Osteoblast (primary cell): ENCODE measurements at regions not wholly inside any gene's neighbourhood (a gene's known extent, or its start where the extent isn't known, plus 50 kb on each side); places are given as distances from the start of the nearest gene placed in this dataset.

Experiments used
- DNase-seq: peaks from one replicate; pipeline ENCODE4 v3.0.0; 2011; ENCODE audit warnings: low spot score, mixed read lengths; ENCODE audit not compliant: insufficient read length; ENCODE audit errors: missing footprints
- H2AFZ ChIP-seq: 2 replicates; pipeline ENCODE4 v1.6.0; 2011; ENCODE audit warnings: mild to moderate bottlenecking, low read length
- H3K27ac ChIP-seq: 2 replicates; pipeline ENCODE4 v1.5.1; 2011; ENCODE audit warnings: mild to moderate bottlenecking, low read depth, low read length, moderate library complexity
- H3K27me3 ChIP-seq: 2 replicates; pipeline ENCODE4 v1.6.0; 2012; ENCODE audit warnings: mild to moderate bottlenecking, control low read depth, inconsistent platforms, low read length, moderate library complexity; ENCODE audit not compliant: insufficient read depth
- H3K36me3 ChIP-seq: 2 replicates; pipeline ENCODE4 v1.5.1; 2011; ENCODE audit warnings: mild to moderate bottlenecking, low read length, control low read depth, moderate library complexity; ENCODE audit not compliant: insufficient read depth
- H3K4me1 ChIP-seq: 2 replicates; pipeline ENCODE4 v1.5.1; 2011; ENCODE audit warnings: mild to moderate bottlenecking, low read length, control low read depth, moderate library complexity; ENCODE audit not compliant: insufficient read depth
- H3K4me2 ChIP-seq: 2 replicates; pipeline ENCODE4 v1.6.0; 2011; ENCODE audit warnings: mild to moderate bottlenecking, low read length; ENCODE audit not compliant: insufficient read depth
- H3K4me3 ChIP-seq: fragments of 200-600 bp; sonication (generic); 3 replicates; pipeline ENCODE4 v1.5.1; 2012; ENCODE audit warnings: mild to moderate bottlenecking, low read length, inconsistent platforms; ENCODE audit not compliant: insufficient read depth
- H3K79me2 ChIP-seq: 2 replicates; pipeline ENCODE4 v1.6.0; 2012; ENCODE audit warnings: mild to moderate bottlenecking, low read length, control low read depth, inconsistent platforms; ENCODE audit not compliant: insufficient read depth
- H3K9me3 ChIP-seq: 2 replicates; pipeline ENCODE4 v1.5.1; 2011; ENCODE audit warnings: low read depth, low read length, control low read depth
- H4K20me1 ChIP-seq: 2 replicates; pipeline ENCODE4 v1.6.0; 2012; ENCODE audit warnings: mild to moderate bottlenecking, low read length, control low read depth; ENCODE audit not compliant: insufficient read depth
- TF ChIP-seq, protein P1 (sequence below): IDR thresholded peaks from 2 replicates; pipeline ENCODE4 v1.5.1; 2011; ENCODE audit warnings: mild to moderate bottlenecking, low read depth, low read length, moderate library complexity; ENCODE audit errors: extremely low read depth

DNA sequence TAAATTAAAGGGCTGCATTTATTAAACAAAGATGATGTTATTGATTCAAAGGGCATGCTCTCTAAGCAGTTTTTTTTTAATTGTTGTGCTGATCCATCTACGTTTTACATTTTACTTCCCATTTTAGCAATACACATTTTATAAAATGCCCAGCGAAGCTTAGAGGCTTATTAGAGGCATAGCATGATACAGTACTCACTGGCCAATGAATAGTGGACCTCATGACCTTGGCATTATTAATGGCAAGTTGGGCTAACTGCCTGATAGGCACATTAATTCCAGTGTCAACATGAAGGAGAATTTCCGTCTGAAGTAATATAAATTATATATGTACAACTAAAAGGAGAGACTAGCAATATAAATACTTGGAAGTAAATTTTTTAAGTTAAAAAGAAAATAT lies 837.2 kb downstream of the EFNA5 start:
- Histone ChIP-seq H3K27ac (no peak overlapping the region), H3K27me3 (no peaks in the 10 kb centered on the region), H3K36me3 (no peaks in the 10 kb centered on the region), H4K20me1 (no peaks in the 10 kb centered on the region), H3K4me1 (no peaks in the 10 kb centered on the region), H3K4me3 (no peak overlapping the region), H3K4me2 (no peak overlapping the region), H3K9me3 (no peaks in the 10 kb centered on the region), H3K79me2 (no peaks in the 10 kb centered on the region), H2AFZ (no peak overlapping the region)
- no peak for DNase-seq
- TF ChIP-seq, protein P1, sequence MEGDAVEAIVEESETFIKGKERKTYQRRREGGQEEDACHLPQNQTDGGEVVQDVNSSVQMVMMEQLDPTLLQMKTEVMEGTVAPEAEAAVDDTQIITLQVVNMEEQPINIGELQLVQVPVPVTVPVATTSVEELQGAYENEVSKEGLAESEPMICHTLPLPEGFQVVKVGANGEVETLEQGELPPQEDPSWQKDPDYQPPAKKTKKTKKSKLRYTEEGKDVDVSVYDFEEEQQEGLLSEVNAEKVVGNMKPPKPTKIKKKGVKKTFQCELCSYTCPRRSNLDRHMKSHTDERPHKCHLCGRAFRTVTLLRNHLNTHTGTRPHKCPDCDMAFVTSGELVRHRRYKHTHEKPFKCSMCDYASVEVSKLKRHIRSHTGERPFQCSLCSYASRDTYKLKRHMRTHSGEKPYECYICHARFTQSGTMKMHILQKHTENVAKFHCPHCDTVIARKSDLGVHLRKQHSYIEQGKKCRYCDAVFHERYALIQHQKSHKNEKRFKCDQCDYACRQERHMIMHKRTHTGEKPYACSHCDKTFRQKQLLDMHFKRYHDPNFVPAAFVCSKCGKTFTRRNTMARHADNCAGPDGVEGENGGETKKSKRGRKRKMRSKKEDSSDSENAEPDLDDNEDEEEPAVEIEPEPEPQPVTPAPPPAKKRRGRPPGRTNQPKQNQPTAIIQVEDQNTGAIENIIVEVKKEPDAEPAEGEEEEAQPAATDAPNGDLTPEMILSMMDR = no peak

DNA sequence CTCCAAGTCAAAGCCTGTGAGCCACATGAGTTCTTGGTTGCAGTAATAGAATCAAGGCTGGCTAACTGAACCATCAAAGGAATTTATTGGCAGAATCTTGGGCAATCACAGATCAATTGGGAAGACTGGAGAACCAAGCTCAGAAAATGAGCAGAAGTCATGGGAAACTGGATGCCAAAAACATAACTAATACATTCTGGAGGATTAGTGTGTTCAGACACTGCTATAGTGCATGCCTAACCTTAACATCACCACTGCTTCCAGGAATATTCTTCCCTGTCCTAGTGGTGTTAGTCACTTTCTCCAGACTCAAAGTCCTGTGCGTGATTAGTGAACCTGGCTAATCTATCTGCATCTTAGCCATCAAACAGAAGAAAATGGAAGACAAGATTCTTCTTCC lies 843.7 kb downstream of the EFNA5 start:
- no peak overlapping the region for H2AFZ ChIP-seq

GRCh38 chr5:106825374-106825773 lies 845.4 kb downstream of the EFNA5 start:
- no peak overlapping the region for H3K4me3 ChIP-seq
- no peaks in the 10 kb centered on the region for H3K36me3 ChIP-seq
- H3K27me3 ChIP-seq = no peaks in the 10 kb centered on the region
- no peaks in the 10 kb centered on the region for H4K20me1 ChIP-seq
- no peaks in the 10 kb centered on the region for H3K79me2 ChIP-seq
- no peaks in the 10 kb centered on the region for H3K4me1 ChIP-seq
- no peaks in the 10 kb centered on the region for H3K9me3 ChIP-seq
- peak overlapping the region; percentile 37 for H3K27ac ChIP-seq
- H2AFZ ChIP-seq = peak overlapping the region; percentile 71
- no peak for DNase-seq
- TF ChIP-seq, protein P1 = no peak
- no peak overlapping the region for H3K4me2 ChIP-seq

More for the DNA sequence above, 843.7 kb downstream of the EFNA5 start:
- Histone ChIP-seq H3K79me2 (no peaks in the 10 kb centered on the region), H4K20me1 (no peaks in the 10 kb centered on the region), H3K36me3 (no peaks in the 10 kb centered on the region), H3K4me3 (no peak overlapping the region), H3K4me2 (no peak overlapping the region), H3K9me3 (no peaks in the 10 kb centered on the region), H3K27me3 (no peaks in the 10 kb centered on the region), H3K4me1 (no peaks in the 10 kb centered on the region), H3K27ac (no peak overlapping the region)
- DNase-seq = no peak
- TF ChIP-seq, protein P1 = no peak

DNA sequence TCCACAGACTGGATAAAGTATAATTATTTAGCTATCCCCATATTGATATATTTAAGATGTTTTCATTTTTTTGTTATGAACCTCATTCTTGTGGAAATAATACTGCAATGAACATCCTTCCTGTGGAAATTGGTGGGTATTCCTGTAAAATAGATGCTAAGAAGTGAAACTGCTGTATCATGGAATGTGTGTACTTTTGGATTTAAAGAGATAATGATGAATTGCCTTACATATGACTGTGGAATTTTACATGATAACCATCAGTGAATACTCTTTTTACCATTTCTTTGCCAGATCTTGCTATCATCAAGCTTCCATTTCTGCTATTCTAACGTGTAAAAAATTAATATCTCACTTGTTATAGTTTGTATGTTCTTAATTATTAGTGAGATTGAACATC lies 847.9 kb downstream of the EFNA5 start:
- no peak for DNase-seq
- no peaks in the 10 kb centered on the region for H3K4me1 ChIP-seq
- TF ChIP-seq, protein P1 = no peak

More for the DNA sequence above, 847.9 kb downstream of the EFNA5 start:
- no peak overlapping the region for H3K4me2 ChIP-seq
- H3K27ac ChIP-seq = no peak overlapping the region
- no peaks in the 10 kb centered on the region for H3K9me3 ChIP-seq
- no peak overlapping the region for H2AFZ ChIP-seq
- H3K27me3 ChIP-seq = no peaks in the 10 kb centered on the region
- H4K20me1 ChIP-seq = no peaks in the 10 kb centered on the region
- no peak overlapping the region for H3K4me3 ChIP-seq
- no peaks in the 10 kb centered on the region for H3K79me2 ChIP-seq
- no peaks in the 10 kb centered on the region for H3K36me3 ChIP-seq
